Hematopoietic multipotent progenitor cell (in vitro differentiated cells): ENCODE measurements at regions not wholly inside any gene's neighbourhood (a gene's known extent, or its start where the extent isn't known, plus 50 kb on each side); places are given as distances from the start of the nearest gene placed in this dataset.

ENCODE experiments used
- DNase-seq, 3 donors: peaks; one replicate each; pipeline ENCODE4 v3.0.0-alpha.2; 2011 to 2015; ENCODE audit warnings: low read depth in 2 of 3, low spot score in 2 of 3

DNA sequence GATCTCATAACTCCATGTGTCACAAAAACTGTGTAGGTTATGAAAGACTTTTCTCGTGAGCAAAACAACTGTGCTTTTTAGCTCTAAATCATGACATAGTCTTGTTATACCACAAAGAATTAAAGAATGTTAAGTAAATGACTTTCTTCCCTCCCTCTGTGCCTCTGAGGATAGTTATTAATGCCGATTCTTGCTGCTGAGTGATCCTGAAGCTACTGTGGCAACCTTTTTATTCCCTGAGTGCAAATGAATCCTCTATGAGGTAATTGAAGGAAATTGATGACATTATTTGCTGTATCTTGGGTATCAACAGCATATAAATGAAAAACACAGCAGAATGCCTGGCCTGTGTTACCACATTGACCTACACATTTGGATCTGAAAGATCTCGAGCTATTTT, 142.2 kb upstream of the HDAC9 start:
- no peak for DNase-seq

GRCh38 chr7:18354108-18355085, 141.2 kb upstream of the HDAC9 start:
- DNase-seq: no peak

GRCh38 chr7:18356191-18356645, 139.3 kb upstream of the HDAC9 start:
- peak in 2 of 3 donors; percentile 54 to 76 for DNase-seq

GRCh38 chr7:18357691-18358090, 137.9 kb upstream of the HDAC9 start:
- peak in 1 of 3 donors; percentile 27 for DNase-seq

DNA sequence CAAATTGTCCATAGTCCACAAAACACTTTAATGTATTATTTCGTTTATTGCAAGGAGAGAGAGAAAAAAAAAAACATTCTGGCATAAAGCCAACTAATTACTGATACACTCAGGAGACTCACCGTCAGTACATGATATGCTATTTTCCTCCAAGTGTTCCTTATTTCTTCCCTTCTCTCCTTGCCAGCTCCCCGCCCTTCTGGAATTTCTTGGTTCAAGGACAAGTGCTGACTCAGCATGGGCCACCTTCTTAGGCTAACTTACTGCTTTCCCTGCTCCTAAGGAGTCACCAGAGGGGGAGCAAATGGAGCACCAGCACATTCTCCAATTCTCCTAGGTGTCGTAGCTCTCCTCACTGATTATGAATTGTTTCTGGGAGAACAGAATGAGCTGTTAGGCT, 133.8 kb upstream of the HDAC9 start:
- no peak for DNase-seq

DNA sequence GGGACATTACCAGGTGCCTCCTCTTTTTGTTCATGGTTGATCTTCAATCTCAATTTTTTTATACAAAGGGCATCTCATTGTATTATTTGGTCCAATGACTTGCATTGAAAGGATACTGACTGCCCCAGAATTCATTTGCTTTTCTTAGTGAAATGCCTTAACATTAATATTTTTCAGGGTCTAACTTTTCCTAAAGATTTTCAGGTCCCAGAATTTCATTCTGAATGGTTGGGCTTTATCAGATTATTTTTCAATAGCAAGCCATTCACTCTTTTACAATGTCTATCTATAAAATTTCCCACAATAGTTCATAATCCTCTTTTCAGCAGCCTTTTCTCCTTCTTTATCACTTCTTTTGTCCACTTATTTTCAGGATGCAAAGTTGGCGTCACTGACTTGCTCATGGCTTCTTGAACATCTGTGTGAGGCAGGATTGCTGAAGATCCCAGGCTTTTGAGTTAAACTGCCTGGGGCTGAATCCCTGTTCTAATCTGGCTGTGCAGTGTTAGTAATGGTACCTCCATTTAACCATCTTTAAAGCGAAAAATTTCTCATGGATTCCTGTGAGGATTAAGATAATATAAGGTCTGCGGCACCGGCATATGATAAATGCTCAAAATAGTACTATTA, 131.7 kb upstream of the HDAC9 start:
- DNase-seq: no peak

DNA sequence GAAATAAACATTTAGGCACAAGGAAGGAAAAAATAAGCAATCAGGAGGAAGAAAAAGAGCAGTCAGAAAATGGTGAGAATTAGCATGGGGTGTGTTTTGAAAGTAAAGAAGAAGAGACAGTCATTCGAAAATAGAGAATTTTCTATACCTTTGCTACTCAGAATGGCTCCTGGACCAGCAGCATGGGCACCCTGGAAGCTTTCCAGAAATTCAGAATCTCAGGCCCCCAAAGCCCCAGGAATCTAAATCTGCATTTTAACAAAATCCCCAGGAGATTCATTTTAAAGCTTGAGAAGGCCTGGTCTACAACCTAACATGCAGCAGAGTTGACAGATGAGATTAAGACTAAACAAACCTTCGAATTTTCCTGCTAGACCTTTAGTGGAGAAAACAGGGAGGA, 131.2 kb upstream of the HDAC9 start:
- DNase-seq: no peak

GRCh38 chr7:18366394-18366793, 129.2 kb upstream of the HDAC9 start:
- DNase-seq: no peak

- DNase-seq: no peak
Observed at GRCh38 chr7:18369011-18369410, 126.5 kb upstream of the HDAC9 start.

DNA sequence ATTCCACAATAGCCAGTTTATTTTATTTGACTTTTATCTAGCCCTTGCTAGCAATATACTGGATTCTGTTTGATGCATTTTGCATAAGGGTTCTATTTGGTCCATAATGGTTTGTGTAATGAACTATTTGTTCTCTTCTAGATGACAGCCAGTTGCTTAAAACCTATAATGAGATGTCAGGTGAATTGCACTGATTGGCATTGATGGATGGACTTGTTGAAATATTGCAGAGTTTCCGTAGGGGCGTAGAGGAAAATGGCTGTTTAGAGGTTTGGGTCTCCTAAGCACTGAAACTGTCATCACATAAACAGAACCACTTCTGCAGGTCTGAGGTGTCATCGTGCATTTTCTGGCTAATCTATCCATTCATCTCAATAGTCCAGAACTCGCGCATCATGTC, 124.9 kb upstream of the HDAC9 start:
- DNase-seq: no peak

DNA sequence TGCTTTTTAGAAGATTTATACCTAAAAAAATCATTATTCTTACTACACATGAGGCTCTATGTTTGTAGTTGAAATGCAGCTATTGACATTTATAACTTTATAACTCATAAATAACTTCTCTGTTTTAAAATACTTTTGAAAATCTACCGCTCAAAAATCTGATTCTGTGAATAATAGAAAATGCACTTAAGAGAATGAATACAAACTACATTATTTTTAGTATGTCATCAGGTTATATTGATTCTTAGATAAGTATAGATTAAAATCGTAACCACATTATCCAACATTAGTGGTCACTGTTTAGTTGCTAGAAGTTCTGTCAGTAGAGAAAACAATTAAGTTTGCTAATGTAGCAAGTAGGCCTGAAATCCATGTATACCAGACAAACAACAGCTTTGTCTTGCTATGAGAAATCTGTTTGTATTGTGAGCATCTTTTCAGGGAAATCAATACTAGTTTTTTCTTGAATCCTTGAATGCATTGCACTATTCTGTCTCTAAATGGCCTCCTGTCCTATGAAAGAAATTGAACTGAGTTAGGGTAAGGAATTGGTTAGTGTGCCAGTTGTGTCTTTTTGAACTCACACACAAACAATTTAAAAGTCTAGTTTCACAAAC, 116.5 kb upstream of the HDAC9 start:
- DNase-seq: no peak

DNA sequence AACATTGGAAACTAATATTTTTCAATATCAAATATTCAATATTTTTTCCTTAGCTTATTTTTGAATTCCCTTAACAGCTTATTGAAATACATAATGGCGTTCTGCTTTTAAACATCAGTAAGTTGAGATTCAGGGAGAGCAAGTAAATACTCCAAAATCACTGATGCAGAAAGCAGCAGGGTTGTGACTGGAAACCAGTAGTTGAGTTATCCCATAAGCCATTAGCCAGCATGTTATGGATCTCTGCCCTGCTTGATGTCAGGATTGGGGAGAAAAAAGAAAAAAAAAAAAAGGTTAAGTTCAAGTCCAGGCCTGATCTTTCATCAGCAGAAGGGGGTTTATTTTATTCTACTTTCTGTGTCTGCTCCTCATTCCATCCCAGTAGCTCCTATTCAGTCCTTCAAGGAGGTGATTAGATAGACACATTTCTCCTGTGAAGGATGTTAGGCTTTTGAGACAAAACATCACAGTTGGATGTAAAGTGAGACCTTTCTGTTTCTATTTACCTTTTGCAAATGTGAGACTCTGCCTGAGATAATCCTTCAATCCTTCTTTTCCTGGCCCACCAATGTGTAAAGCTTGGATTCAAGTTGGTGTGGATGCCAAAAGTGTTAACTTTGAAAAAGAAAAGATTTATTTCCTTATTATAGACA, 110.9 kb upstream of the HDAC9 start:
- no peak for DNase-seq

GRCh38 chr7:18386607-18387006, 108.9 kb upstream of the HDAC9 start:
- no peak for DNase-seq

- peak in 1 of 3 donors; percentile 51 for DNase-seq
Observed at GRCh38 chr7:18387191-18387735, 108.3 kb upstream of the HDAC9 start.

DNA sequence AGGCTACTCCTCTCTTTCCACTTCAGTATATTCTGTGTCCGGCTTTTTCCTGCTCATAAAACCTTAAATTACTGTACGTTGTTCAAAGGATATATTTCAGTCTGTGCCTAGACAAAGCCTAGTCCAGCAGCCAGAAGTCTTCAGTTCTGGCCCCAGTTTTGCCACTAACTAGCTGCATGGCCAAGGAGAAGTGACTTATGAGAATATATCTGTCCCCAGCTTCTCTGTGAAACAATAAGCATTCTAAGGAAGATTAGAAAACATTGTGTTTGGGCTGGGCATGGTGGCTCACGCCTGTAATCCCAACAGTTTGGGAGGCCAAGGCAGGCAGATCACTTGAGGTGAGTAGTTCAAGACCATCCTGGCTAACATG, 105.0 kb upstream of the HDAC9 start:
- no peak for DNase-seq

DNA sequence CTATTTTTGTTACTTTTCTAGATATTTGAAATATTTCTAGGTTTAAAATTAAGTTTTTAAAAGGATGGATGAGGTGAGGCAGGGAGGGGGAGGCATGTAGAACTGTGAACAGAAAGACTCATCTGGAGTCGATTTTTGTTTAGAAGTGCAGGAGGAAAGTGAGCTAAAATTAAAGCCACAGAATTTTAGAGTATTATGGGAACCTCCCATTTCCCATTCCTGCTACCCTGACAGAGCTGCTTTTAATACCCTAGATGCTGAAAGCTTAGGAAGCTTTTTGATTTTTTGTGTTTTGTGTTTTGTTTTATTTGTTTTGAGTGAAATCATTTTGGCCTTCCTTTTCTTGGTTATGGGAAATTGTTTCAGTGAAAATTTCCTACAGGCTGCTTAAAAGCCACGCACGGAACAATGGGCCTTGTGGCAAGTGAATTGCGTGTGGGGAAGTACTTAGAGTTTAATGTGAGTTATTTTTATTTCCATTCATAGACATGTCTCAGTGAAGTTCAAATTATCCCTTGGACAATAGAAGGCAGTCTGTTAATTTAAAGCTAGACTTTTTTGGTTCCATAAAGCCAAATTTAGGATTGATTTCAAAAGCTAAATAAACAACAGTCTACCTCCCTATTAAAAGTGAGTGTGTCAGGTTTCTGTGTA, 102.0 kb upstream of the HDAC9 start:
- DNase-seq: peak in 1 of 3 donors; percentile 17

- no peak for DNase-seq
Observed at GRCh38 chr7:18395868-18396267, 99.7 kb upstream of the HDAC9 start.

DNA sequence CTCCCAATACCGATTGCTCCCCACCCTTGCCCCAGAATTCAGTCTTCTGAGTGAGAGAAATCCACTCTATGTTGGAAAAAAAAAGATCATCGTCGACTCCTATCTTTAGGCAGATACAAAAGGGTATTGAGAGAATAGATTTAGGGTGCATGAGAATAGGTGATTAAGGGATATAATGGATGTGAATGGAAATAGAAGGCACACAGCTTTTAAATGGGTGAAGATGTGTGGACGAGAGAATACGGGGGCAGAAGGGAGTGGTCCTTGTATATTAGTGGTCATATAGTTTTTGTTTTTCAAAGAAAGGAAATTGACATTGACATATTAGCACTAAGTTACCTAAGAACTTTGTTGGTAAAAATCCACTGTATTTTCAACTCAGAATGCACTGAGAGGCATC, 98.6 kb upstream of the HDAC9 start:
- DNase-seq: no peak

DNA sequence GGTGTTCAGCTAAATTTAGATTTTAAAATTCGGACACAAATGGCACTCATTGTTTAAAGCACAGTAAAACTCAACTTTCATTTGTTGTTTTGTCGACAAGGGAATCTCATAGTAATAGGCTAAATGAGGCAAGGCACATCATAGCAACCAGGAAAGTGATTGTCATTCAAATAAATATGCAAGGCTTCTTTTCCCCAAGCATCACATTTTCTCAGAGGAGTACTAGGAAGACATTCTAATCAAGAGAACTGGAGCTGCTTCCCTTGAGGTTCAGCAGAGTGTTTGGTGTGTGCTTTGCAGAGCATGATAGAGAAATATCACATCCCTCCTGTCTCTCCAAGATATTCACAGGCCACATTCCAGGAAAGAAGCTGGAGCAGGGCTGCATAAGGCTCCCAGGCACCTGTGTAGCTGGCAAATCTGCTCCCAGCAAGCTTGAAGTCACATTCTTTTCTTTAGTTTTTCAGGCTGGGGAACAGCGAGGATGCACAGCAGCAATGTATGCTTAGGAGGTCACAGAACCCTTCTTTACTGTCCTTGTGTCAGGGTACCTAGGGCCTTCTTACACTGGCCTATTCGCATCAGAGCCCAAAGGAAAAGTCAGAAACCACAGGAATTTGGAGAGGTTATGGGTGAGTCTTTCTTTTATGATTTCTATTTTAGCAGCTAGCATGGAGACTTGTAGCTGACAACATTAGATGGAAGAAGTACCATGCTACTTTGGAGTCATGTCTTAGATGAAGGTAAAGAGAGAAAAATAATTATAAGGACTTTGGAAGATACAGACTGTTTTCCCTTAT, 95.9 kb upstream of the HDAC9 start:
- no peak for DNase-seq
